ENCODE measurements at regions not wholly inside any gene's neighbourhood (a gene's known extent, or its start where the extent isn't known, plus 50 kb on each side); places are given as distances from the start of the nearest gene placed in this dataset.

GRCh38 chr1:232381394-232382100 is 248.4 kb downstream of the SIPA1L2 start:
- Histone ChIP-seq H3K4me3 (ENCODE audit: low read depth, low read length) (no peak overlapping the region), H3K79me2 (no peaks in the 10 kb centered on the region), H3K36me3 (ENCODE audit: control insufficient read depth, insufficient read depth, low read length) (no peaks in the 10 kb centered on the region), H2AFZ (no peak overlapping the region), H3K4me1 (no peaks in the 10 kb centered on the region), H3K27ac (no peak overlapping the region), H3K9ac (no peak overlapping the region), H3K27me3 (ENCODE audit: control insufficient read depth, insufficient read depth, low read length) (no peaks in the 10 kb centered on the region), H3K9me3 (ENCODE audit: control insufficient read depth, low read length) (no peaks in the 10 kb centered on the region), H3K4me2 (ENCODE audit: low read length) (no peak overlapping the region)
- no peak for TF ChIP-seq CTCF (IDR thresholded peaks at IDR 0.05)

GRCh38 chr1:232380596-232380995 is 249.3 kb downstream of the SIPA1L2 start:
- Histone ChIP-seq H2AFZ (no peak overlapping the region), H3K4me1 (no peaks in the 10 kb centered on the region), H3K9me3 (ENCODE audit: control insufficient read depth, low read length) (no peaks in the 10 kb centered on the region), H3K4me2 (ENCODE audit: low read length) (no peak overlapping the region), H3K27ac (no peak overlapping the region), H3K27me3 (ENCODE audit: control insufficient read depth, insufficient read depth, low read length) (no peaks in the 10 kb centered on the region), H3K36me3 (ENCODE audit: control insufficient read depth, insufficient read depth, low read length) (no peaks in the 10 kb centered on the region), H3K4me3 (ENCODE audit: low read depth, low read length) (no peak overlapping the region), H3K9ac (no peak overlapping the region), H3K79me2 (no peaks in the 10 kb centered on the region)
- no peak for TF ChIP-seq CTCF (IDR thresholded peaks at IDR 0.05)

DNA sequence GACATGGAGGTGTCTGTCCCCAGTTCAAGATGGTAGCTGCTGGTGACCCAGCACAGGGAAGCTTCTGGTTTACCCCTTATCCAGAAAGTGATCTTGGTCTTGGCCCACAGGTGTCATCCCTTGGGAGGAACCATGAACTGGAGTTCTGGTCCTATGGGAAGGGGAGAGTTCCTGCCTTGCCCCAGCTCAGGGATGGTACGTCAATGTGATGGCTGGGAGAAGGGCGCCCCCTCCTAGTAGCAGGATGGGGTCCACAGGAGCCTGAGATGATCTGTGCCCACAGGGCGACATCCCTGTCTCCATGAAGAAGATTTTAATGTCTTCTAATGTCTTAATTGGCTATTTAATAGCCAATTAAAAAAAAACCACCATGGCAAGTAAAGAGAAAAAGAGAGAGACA is 249.8 kb downstream of the SIPA1L2 start:
- Histone ChIP-seq H3K9ac (no peak overlapping the region), H3K4me3 (ENCODE audit: low read depth, low read length) (no peak overlapping the region), H3K79me2 (no peaks in the 10 kb centered on the region), H2AFZ (no peak overlapping the region), H3K9me3 (ENCODE audit: control insufficient read depth, low read length) (no peaks in the 10 kb centered on the region), H3K4me1 (no peaks in the 10 kb centered on the region), H3K4me2 (ENCODE audit: low read length) (no peak overlapping the region), H3K27ac (no peak overlapping the region), H3K36me3 (ENCODE audit: control insufficient read depth, insufficient read depth, low read length) (no peaks in the 10 kb centered on the region), H3K27me3 (ENCODE audit: control insufficient read depth, insufficient read depth, low read length) (no peaks in the 10 kb centered on the region)
- no peak for TF ChIP-seq CTCF (IDR thresholded peaks at IDR 0.05)

GRCh38 chr1:232379063-232379434 is 250.9 kb downstream of the SIPA1L2 start:
- H3K9me3 ChIP-seq (ENCODE audit: control insufficient read depth, low read length) = no peaks in the 10 kb centered on the region
- no peaks in the 10 kb centered on the region for H3K36me3 ChIP-seq (ENCODE audit: control insufficient read depth, insufficient read depth, low read length)
- H2AFZ ChIP-seq = no peak overlapping the region
- TF ChIP-seq CTCF (IDR thresholded peaks at IDR 0.05) = no peak
- no peak overlapping the region for H3K27ac ChIP-seq
- no peaks in the 10 kb centered on the region for H3K79me2 ChIP-seq
- no peak overlapping the region for H3K4me3 ChIP-seq (ENCODE audit: low read depth, low read length)
- H3K27me3 ChIP-seq (ENCODE audit: control insufficient read depth, insufficient read depth, low read length) = no peaks in the 10 kb centered on the region
- no peak overlapping the region for H3K9ac ChIP-seq
- H3K4me2 ChIP-seq (ENCODE audit: low read length) = no peak overlapping the region
- no peaks in the 10 kb centered on the region for H3K4me1 ChIP-seq
